ENCODE measurements at regions not wholly inside any gene's neighbourhood (a gene's known extent, or its start where the extent isn't known, plus 50 kb on each side); places are given as distances from the start of the nearest gene placed in this dataset.
"Not testable (repeated sequence)": the region's sequence is repeated elsewhere in the genome, so short reads cannot be mapped to it uniquely, and the experiment has no call there.

DNA sequence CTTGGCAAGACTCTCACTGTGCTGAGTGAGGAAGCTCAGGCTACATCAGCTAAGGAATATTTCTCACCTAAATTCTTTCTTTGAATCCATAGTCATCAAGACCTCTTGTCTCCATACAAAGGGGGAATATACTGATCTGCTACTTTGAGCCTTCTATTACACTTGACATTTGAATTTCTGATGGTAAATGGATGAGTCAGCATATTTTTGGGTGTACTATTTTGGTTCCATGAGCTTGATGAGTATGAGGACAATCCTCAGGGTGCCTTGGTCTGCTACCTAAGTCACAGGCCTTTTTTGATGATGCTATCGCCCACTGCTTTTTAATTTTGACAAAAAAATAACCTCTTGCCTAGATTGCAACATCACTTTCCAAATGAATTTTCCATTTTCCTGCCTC, 415.7 kb downstream of the PPP1R2C start:
- no peak for FAIRE-seq
- no peak for DNase-seq (ENCODE audit: insufficient read length, low spot score)

DNA sequence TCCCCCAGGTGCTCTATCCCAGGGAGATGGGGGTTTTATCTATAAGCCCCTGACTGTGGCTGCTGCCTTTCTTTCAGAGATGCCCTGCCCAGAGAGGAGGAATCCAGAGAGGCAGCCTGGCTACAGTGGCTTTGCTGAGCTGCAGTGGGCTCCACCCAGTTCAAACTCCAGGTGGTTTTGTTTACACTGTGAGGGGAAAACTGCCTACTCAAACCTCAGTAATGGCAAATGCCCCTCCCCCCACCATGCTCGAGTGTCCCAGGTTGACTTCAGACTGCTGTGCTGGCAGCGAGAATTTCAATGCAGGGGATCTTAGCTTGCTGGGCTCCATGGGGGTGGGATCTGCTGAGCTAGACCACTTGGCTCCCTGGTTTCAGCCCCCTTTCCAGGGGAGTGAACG, 419.6 kb upstream of the CASK start:
- DNase-seq (ENCODE audit: insufficient read length, low spot score); FAIRE-seq: not testable (repeated sequence)

Measured in GM19239 (cell line).